ENCODE measurements at regions not wholly inside any gene's neighbourhood (a gene's known extent, or its start where the extent isn't known, plus 50 kb on each side); places are given as distances from the start of the nearest gene placed in this dataset.
"Not testable (repeated sequence)": the region's sequence is repeated elsewhere in the genome, so short reads cannot be mapped to it uniquely, and the experiment has no call there.

DNA sequence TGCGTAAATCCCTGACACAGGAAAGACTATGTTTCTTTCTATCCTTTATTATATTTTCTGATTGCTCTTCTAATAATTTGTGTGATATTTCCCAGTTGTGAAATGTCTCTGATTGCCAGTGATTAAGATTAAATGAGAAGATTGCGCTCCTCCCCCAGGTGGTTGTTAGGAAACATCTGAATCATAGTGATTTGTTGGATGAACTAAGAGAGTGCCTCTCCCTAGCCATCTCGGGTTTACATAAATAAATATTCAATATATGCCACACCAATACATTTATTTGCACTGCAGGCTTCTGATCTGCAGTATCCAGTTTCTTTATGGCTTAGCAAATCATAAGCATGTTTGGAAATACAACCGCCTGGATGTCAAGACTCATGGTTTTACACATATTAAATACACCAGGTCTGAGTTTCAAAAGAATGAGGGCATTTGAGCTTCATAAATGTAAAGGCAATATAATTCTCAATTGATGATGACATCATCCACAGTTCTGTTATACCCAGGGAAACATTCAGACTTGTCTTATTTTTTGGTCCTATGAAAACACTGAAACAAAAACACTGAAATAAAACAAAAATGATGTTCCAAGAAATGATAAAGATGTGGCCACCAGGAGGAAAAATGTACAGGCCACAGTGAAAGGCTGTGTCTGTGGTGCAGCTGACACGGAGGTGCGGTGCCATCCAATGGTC, 826.7 kb upstream of the ACVR2A start:
- no peak for DNase-seq (ENCODE audit: low spot score)

DNA sequence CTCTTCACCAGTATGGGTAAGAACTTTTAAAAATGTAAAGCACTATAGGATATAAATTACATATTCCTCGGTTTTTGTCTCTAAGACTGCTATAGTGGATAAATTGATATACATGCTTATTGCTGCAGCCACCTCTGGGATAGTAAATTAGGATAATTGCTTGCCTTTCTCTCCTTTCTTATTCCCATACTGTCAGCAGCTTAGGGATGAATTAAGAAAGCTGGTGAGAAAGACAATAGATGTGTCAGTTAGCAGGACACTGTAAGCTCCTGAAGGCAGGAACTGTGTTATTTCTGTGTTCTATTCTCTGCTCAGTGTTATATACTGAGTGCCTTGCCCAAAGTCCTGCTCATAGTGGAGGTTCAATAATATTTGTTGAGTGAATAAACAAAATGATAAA, 828.6 kb upstream of the ACVR2A start:
- no peak for DNase-seq (ENCODE audit: low spot score)

DNA sequence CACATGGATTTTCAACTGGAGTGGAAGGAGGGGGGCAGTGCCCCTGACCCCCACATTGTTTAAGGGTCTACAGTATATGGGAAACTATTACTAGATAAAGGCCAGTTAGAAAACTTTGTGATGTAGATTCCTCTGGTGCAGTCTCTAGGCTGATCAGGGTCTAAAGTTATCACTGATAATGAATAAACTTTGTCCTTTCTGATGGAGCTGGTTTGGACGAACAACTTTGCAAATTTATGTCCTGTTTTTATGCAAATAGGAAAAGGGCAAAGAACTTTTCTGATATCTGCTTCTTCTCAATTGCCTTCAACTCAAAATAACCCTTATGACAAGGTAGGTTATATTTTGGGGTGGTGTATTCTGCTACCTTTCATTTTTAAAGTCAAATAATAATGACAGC, 829.2 kb upstream of the ACVR2A start:
- no peak for DNase-seq (ENCODE audit: low spot score)

GRCh38 chr2:147013696-147014392, 831.0 kb upstream of the ACVR2A start:
- no peak for DNase-seq (ENCODE audit: low spot score)

DNA sequence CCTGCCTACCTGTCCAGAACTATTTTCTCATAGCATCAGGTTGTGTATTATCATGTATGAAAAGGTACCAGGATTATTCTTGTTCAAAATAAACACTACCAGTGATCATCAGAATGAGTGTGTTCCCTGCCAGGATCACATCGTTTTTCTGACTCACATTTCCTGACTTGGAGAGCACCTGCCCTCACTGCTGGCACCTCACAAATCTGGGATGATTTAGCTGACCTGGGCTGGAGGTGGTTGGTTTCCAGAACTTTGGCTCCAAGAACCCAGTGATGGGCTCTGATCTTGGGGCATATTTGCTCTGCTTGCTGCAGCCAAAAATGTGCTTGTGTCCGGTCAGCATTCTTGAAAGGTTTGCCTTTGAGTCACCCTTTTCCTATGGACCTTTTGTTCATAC, 836.3 kb upstream of the ACVR2A start:
- DNase-seq (ENCODE audit: low spot score): no peak

GRCh38 chr2:147006736-147007141, 838.1 kb upstream of the ACVR2A start:
- DNase-seq (ENCODE audit: low spot score): no peak

- no peak for DNase-seq (ENCODE audit: low spot score)
Measured at GRCh38 chr2:147003081-147003480, 841.7 kb upstream of the ACVR2A start.

DNA sequence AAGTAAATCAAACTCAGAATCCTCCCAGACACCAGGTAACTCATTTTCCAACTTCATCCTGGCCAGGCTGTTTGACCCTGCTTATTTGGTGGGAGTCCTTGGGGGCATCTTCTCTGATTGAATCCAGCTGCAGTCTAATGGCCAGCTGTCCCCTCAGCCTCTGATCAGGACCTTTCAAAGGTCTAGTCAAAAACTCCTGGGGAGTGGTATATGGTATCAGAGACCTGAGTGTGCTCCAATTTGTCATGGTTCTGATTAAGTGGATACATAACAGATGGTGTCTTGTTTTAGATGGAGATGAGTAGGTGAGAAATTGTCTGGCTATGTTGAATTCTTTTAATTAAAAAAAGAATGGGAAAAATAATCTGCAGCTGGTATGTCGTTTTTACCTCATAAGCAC, 842.6 kb upstream of the ACVR2A start:
- no peak for DNase-seq (ENCODE audit: low spot score)

DNA sequence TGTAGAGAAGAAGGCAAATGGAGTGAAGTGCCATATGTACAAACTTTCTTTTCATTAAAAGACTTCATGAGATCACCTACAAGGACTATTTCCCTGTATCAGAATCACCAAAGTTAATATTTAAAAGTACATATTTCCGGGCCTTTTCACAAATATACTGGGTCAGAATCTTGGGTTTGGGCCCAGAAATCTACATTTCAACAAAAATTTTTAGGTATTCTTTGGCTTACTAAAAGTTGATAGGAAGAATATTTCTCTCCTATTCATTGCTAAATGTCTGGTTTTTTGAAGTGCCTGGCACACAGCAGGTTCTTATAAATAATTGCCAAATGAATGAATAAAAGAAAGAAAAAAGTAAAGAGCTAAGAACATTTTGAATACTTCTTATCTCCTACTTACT, 843.8 kb upstream of the ACVR2A start:
- no peak for DNase-seq (ENCODE audit: low spot score)

DNA sequence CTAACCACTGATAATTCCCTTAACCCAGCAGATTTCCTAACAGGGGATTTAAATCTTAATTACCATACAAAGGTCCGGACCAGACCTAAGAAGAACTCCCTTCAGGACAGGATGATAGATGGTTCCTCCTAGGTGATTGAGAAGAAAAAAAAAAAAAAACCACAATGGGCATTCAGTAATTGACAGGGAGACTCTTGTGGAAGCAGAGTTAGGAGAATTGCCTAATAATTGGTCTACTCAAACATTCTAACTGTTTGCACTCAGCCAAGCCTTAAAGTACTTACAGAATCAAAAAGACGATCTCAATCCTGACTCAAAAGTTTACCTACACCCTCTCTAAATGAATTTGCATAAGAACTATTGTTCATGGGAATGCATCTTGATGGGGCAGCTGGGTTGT, 844.7 kb upstream of the ACVR2A start:
- not testable (repeated sequence) for DNase-seq (ENCODE audit: low spot score)

DNA sequence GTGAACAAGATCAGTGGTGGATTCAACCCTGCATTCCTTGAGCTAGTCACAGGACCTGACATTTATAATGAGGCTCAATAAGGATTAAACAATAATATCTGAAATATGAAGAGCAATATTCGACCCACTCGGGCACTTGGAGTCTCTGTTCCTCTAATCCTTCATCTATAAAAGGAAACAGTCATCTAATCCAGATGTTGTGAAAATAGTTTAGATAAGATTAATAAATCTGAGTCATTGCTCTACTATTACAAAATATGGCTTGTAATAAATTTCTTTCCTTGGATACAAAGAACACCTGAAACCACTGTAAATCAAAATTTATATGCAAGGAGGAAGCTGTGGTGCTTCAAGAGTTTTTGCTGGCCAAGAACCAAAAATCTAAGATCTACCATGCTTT, 846.9 kb upstream of the ACVR2A start:
- DNase-seq (ENCODE audit: low spot score): no peak

- no peak for DNase-seq (ENCODE audit: low spot score)
Measured at GRCh38 chr2:146997488-146997887, 847.3 kb upstream of the ACVR2A start.

GRCh38 chr2:146994246-146994645, 850.6 kb upstream of the ACVR2A start:
- DNase-seq (ENCODE audit: low spot score): no peak

- no peak for DNase-seq (ENCODE audit: low spot score)
Measured at GRCh38 chr2:146992466-146992865, 852.4 kb upstream of the ACVR2A start.

DNA sequence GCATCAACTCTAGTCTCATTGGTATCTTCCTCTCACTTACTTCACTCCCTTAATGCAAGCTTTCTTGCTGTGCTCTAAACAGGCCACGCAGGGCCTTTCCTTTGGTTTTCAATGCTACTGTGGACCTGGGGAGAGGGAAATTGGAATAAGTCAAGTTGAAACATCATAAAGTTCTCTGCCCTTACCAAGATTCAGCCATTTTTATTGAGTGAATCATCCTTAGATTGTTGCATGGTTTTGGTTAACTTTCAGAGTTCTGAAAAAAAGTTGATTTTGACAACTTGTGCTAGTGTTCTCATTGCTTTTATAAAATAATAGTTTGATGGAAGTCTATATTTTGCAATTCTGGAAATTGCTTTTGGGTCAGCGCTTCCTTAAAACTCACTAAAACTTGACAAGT, 852.8 kb upstream of the ACVR2A start:
- DNase-seq (ENCODE audit: low spot score): no peak

DNA sequence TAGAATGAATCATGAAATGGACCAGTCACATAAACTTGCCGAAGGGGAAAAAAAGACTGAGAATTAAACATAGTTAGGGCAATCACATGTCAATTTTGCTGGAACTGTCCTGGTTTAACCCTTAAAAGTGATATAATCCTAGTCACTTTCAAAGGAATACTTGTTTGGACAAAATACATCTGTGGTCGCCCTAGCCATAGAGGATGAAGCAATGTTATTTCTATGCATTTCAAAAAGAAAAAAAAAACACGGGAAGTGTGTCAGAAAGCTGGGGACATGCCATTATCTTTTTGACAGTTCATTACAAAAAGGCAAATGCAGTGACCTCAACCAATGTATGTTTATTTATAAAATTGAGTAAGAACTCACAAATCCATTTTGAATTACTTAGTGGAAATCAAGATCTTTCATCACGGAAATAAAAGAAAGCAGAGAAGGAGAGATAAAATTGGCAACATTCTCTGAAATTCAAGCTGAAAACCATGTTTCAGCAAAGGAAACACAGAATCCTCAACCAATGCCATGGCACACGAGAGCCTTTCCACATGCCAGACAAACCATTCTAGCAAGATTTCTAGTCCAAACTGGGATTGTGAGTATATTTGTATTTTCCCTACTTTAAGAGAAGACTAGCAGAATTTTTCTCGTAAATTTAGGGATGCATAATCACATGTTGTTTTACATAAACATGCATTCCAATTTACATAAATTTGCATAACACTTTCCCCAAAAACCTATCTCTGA, 854.3 kb upstream of the ACVR2A start:
- DNase-seq (ENCODE audit: low spot score): no peak

DNA sequence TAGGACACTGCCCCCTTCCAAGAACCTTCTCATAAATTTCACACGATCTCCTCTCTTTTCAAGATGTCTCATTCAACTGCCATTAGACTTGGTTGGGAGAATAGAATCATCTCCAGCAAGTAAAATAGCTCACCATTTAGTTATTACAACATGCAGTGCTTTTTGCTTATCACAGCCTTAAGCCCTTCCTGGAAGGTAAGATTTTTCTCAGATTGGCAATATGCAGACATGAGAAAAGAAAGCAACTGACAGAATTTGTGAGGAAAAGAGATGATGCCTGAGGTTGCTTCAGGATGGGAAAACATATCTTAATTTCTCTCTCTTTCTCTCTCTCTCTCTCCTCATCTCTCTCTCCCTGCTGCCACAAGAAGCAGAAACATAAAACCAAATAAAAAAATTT, 855.1 kb upstream of the ACVR2A start:
- DNase-seq (ENCODE audit: low spot score): no peak

GRCh38 chr2:146987996-146988395, 856.8 kb upstream of the ACVR2A start:
- no peak for DNase-seq (ENCODE audit: low spot score)

GRCh38 chr2:146986161-146986560, 858.7 kb upstream of the ACVR2A start:
- peak; percentile 19 for DNase-seq (ENCODE audit: low spot score)

GRCh38 chr2:146985753-146986152, 859.1 kb upstream of the ACVR2A start:
- DNase-seq (ENCODE audit: low spot score): no peak

GRCh38 chr2:146984014-146984413, 860.8 kb upstream of the ACVR2A start:
- no peak for DNase-seq (ENCODE audit: low spot score)

GRCh38 chr2:146982393-146982846, 862.4 kb upstream of the ACVR2A start:
- peak; percentile 76 for DNase-seq (ENCODE audit: low spot score)

DNA sequence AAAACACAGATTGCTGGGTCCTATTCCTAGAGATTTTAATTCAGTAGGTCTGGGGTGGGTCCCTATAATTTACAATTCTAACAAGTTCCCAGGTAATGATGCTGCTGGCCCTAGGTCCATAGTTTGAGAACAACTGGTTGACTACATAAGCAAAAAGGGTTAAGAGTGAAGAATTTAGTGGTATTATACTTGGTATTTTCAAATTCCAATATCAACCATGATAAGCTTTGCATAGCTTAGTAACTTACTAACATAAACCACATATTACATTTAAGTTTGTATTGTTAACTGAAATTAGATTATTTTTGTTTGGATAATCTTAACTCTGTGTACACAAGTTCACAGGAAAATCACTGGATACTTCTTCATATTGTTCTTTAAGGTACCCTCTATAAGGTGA, 862.9 kb upstream of the ACVR2A start:
- peak; percentile 21 for DNase-seq (ENCODE audit: low spot score)
